Effector memory CD4-positive, alpha-beta T cell (primary cell): ENCODE measurements at regions not wholly inside any gene's neighbourhood (a gene's known extent, or its start where the extent isn't known, plus 50 kb on each side); places are given as distances from the start of the nearest gene placed in this dataset.

Experiments used
- DNase-seq, 3 donors: peaks; one replicate each; pipeline ENCODE4 v3.0.0-alpha.2; 2020
- H3K27ac ChIP-seq: 2 replicates; pipeline ENCODE4 v1.7.0; 2013; ENCODE audit warnings: mild to moderate bottlenecking, low read length, moderate library complexity; ENCODE audit not compliant: insufficient read depth, poor library complexity, severe bottlenecking
- H3K27me3 ChIP-seq: replicated peaks from 2 replicates; pipeline ENCODE4 v1.7.0; 2013; ENCODE audit warnings: mild to moderate bottlenecking, low read length; ENCODE audit not compliant: insufficient read depth, control insufficient read depth, poor library complexity, severe bottlenecking
- H3K36me3 ChIP-seq: 2 replicates; pipeline ENCODE4 v1.7.0; 2013; ENCODE audit warnings: mild to moderate bottlenecking, low read length, moderate library complexity; ENCODE audit not compliant: control insufficient read depth, insufficient read depth
- H3K4me1 ChIP-seq: 2 replicates; pipeline ENCODE4 v1.7.0; 2013; ENCODE audit warnings: low read length, mild to moderate bottlenecking; ENCODE audit not compliant: control insufficient read depth, insufficient read depth, poor library complexity, severe bottlenecking
- H3K4me3 ChIP-seq: 2 replicates; pipeline ENCODE4 v1.7.0; 2013; ENCODE audit warnings: low read length, low read depth, mild to moderate bottlenecking; ENCODE audit not compliant: insufficient read depth, poor library complexity, severe bottlenecking
- H3K9me3 ChIP-seq: 2 replicates; pipeline ENCODE4 v1.7.0; 2013; ENCODE audit warnings: mild to moderate bottlenecking, low read length, moderate library complexity; ENCODE audit not compliant: control insufficient read depth

DNA sequence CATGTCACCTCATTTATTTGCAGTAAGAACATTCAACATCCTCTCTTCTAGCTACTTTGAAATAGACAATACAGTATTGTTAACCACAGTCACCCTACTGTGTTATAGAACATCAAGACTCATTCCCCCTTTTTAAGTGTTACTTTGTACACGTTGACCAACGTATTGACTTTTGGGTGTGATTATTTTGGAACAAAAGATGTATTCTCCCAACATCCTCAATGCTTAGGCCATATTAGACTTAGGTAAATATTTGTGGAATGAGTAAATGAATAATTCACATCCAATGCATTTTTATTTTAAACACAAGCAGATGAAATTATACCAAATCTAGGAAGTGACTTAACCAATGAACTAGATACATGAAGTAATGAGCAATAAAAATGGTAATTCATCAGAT is 296.6 kb downstream of the CHRM3 start:
- H3K9me3 ChIP-seq: no peaks in the 10 kb centered on the region
- H3K27me3 ChIP-seq: no peaks in the 10 kb centered on the region
- no peaks in the 10 kb centered on the region for H3K36me3 ChIP-seq
- no peak for DNase-seq
- H3K27ac ChIP-seq: no peak overlapping the region
- H3K4me3 ChIP-seq: no peak overlapping the region
- no peaks in the 10 kb centered on the region for H3K4me1 ChIP-seq

DNA sequence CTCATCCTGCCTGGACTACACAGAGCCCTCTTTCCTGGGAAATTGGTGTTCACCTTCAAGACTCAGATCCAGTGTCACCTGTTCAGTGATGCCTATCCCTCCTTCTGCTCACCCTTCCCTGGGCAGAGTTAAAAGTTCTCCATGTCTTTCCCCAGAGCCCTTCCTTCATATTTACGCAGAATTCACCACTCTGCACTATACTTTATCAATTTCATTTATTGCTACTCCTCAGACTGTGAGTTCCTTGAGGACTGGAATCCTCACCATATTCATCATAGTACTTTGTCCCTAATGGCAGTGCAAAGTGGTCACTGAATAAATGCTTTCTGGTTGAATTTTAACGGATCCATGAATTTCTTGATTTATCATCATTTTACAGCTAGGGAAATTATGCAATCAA is 300.0 kb downstream of the CHRM3 start:
- Histone ChIP-seq H3K27me3 (no peaks in the 10 kb centered on the region), H3K4me3 (no peak overlapping the region), H3K4me1 (no peaks in the 10 kb centered on the region), H3K9me3 (no peaks in the 10 kb centered on the region), H3K36me3 (no peaks in the 10 kb centered on the region), H3K27ac (no peak overlapping the region)
- no peak for DNase-seq

DNA sequence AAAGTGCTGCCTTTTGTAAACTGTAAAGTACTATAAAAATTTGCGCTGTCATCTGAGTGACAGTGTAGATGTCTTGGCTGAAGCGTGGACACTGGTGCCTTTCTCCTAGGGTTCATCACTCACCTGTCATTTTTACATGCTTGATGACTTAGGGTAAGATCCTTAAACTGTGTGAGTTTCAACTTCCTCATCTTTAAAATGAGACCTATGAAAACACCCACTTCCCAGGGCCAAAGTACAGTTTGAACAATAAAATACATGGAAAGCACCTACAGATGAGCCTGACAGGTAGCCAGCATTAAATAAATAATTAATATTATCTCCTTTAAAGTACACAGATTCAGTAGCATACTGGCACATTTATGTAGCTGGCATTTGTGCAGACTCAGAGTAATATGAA is 309.9 kb downstream of the CHRM3 start:
- no peak for DNase-seq
- no peaks in the 10 kb centered on the region for H3K4me1 ChIP-seq
- H3K27ac ChIP-seq: no peak overlapping the region
- no peaks in the 10 kb centered on the region for H3K27me3 ChIP-seq
- H3K4me3 ChIP-seq: no peak overlapping the region
- H3K36me3 ChIP-seq: no peaks in the 10 kb centered on the region
- H3K9me3 ChIP-seq: no peaks in the 10 kb centered on the region

DNA sequence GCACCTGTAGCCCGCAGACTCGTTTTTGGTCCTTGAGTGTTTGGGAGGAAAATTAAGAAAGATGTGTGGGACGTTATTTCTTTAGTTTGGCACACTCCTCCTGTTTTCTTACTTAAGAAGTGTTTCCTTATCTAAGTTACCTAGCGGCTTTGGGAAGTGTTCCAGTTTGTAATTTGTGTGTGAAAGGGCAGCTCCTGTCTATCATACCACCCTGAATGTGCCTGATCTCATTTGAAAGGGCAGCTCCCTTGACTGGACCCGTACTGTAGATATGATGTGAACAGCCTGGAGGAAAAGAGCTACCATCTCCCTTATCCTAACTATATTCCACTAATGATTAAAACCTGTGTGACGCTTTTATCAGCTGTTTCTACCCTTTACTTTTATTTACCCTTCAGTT is 314.3 kb downstream of the CHRM3 start:
- Histone ChIP-seq H3K27me3 (no peaks in the 10 kb centered on the region), H3K36me3 (no peaks in the 10 kb centered on the region), H3K4me1 (no peaks in the 10 kb centered on the region), H3K4me3 (no peak overlapping the region), H3K9me3 (no peaks in the 10 kb centered on the region), H3K27ac (no peak overlapping the region)
- DNase-seq: no peak

DNA sequence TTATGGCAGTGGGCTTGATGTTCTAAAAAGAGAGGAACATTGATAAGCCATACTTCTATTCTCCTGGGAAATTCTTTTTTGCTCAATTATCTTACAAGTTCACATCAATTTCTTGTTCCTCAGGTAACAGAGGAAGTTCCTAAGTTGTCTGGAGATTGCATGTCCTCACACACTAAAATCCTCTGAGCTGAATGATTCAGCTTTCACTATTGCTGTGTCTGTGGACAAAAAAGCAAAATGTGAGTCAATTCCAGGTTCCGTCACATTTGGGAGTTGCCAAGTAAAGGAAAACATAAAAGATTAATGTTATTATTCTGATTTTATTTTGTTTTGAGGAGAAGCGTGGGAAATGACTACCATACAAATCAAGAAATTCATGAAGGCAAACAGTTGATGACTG is 316.7 kb downstream of the CHRM3 start:
- no peaks in the 10 kb centered on the region for H3K27me3 ChIP-seq
- H3K36me3 ChIP-seq: no peaks in the 10 kb centered on the region
- no peaks in the 10 kb centered on the region for H3K4me1 ChIP-seq
- no peak overlapping the region for H3K4me3 ChIP-seq
- no peaks in the 10 kb centered on the region for H3K9me3 ChIP-seq
- no peak for DNase-seq
- H3K27ac ChIP-seq: no peak overlapping the region

DNA sequence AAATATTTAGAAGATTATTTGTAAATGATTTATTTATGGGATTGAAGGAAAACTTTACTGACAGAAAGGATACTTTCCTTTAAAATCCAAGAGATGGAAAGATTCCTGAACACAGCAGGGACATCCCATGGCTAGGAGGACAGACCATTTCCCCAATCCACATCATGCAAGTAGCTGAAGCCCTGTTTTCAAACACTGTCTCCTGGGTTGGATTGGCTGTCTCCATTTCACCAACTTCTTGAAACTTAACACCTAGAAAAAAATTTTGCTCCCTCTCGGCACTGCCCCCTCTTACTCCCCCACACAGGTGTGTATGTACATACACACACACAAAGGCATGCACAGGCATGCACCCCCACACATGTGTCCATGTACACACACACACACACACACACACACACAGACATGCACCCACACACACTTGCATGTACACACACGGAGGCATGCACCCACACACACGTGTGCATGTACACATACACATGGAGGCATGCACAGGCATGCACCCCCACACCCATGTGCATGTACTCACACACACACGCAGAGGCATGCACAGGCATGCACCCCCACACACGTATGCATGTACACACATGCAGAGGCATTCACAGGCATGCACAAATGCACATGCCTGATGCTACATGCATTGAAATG is 320.0 kb downstream of the CHRM3 start:
- no peak overlapping the region for H3K4me3 ChIP-seq
- H3K27ac ChIP-seq: no peak overlapping the region
- H3K9me3 ChIP-seq: no peaks in the 10 kb centered on the region
- no peaks in the 10 kb centered on the region for H3K27me3 ChIP-seq
- no peaks in the 10 kb centered on the region for H3K4me1 ChIP-seq
- DNase-seq: no peak
- H3K36me3 ChIP-seq: no peaks in the 10 kb centered on the region

DNA sequence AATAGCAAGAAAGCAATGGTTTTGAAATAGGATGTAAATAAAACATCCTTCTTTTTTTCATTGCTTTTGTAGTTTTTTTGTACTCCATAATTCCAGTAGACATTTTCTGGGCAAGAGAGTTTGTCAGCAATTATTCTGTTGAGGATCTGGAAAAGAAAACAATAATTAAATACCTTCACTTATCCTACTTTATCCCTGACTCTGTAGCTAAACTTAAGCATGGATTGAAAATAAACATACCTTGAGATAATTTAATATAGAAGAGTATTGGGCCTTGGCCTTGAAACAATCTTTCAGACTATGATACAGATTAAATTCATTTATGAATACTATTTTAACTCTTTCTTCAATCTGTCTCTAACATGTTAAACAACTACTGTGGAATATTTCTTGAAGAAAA is 321.2 kb downstream of the CHRM3 start:
- H3K4me3 ChIP-seq: no peak overlapping the region
- H3K9me3 ChIP-seq: no peaks in the 10 kb centered on the region
- DNase-seq: no peak
- no peaks in the 10 kb centered on the region for H3K36me3 ChIP-seq
- no peaks in the 10 kb centered on the region for H3K4me1 ChIP-seq
- H3K27me3 ChIP-seq: no peaks in the 10 kb centered on the region
- H3K27ac ChIP-seq: no peak overlapping the region

DNA sequence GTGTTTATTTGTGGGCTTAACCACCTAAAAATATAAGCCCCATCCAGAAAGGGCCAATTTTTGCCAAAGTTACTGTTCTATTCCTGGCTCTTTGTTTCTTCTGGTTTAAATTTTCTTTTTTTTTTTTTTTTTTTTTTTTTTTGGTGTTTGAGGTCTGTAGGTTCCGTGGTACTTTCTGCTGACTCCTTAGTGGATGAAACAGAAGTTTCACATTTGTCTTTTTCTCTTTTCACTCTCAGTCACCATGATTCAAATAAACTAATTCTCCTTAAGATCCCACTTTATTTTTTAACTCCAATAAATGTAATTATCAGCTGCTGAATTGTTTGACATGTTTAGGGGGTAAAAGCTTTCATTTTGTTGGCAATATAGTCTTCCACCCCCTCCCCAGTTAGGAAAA is 322.3 kb downstream of the CHRM3 start:
- Histone ChIP-seq H3K4me1 (no peaks in the 10 kb centered on the region), H3K36me3 (no peaks in the 10 kb centered on the region), H3K4me3 (no peak overlapping the region), H3K27ac (no peak overlapping the region), H3K27me3 (no peaks in the 10 kb centered on the region), H3K9me3 (no peaks in the 10 kb centered on the region)
- no peak for DNase-seq

DNA sequence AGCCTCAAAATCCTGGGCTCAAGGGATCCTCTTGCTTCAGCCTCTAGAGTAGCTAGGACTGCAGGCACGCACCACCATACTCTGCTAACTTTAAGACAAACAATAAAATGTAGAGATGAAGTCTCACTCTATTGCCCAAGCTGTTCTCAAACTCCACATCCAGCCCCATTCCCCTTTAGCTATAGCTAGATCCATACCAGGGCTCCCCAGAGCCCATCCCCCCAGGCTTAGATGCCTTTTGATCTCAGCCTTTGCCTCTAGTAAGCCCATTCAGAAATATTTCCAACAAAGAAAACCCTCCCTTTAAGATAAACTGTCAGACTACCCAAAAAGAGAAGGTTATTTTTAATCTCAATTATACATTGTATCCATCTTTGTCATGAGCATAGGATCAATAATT is 325.4 kb downstream of the CHRM3 start:
- no peaks in the 10 kb centered on the region for H3K4me1 ChIP-seq
- no peaks in the 10 kb centered on the region for H3K9me3 ChIP-seq
- H3K4me3 ChIP-seq: no peak overlapping the region
- H3K27ac ChIP-seq: no peak overlapping the region
- H3K36me3 ChIP-seq: no peaks in the 10 kb centered on the region
- no peaks in the 10 kb centered on the region for H3K27me3 ChIP-seq
- DNase-seq: no peak

DNA sequence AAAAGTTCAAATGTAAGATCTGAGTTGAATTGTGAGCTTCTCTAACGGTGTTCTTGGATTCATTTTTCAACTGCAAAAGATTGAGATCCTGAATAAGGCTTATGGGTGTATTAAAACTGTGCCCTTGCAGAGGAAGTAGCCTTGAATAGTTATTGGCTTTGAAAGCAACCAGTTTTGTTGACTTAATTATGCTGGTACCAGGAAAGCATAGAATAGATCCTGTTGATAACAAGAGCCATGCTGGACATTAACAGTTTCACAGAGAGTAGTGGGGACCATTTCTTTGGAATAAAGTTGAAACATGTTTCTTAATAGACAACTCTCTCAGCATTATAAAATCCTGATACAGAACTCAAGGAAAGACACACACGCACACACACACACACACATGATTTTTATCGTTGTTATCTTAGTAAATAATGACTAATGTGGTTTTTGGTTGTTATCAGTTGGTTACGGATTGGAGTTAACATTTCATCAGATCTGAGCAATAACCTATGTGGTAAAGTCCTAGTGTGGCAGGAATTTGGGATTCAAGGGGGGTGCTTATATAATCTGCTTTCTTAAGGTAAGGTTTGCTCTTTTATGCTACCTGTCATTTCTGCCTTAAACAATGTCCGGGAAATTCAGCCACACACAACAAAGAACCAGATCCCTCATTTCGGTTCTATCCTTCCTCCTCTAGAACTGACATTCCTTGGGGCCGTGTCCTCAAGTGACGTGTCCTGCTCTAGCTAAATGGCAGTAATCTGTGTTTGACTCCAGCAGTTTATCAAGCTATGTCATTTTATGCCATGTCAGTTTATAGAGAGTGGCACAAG is 330.9 kb downstream of the CHRM3 start:
- H3K27me3 ChIP-seq: no peaks in the 10 kb centered on the region
- H3K4me1 ChIP-seq: peaks cover 13% of the 10 kb centered on the region
- H3K4me3 ChIP-seq: peak overlapping the region; percentile 63
- DNase-seq: no peak
- no peaks in the 10 kb centered on the region for H3K9me3 ChIP-seq
- H3K27ac ChIP-seq: peak overlapping the region; percentile 64
- no peaks in the 10 kb centered on the region for H3K36me3 ChIP-seq
